HEK293 (cell line): ENCODE measurements at regions not wholly inside any gene's neighbourhood (a gene's known extent, or its start where the extent isn't known, plus 50 kb on each side); places are given as distances from the start of the nearest gene placed in this dataset.

Experiments used
- CTCF ChIA-PET: fragments of 350-600 bp; formaldehyde crosslinking; extraction: SDS; loops from one replicate; lab custom pipeline; 2021; ENCODE audit warnings: antibody characterized with exemption; lab: Yijun Ruan, JAX
- POLR2A ChIA-PET: fragments of 300-600 bp; formaldehyde crosslinking; extraction: SDS; loops from one replicate; lab custom pipeline; 2020; ENCODE audit warnings: antibody characterized with exemption, inconsistent platforms; lab: Yijun Ruan, JAX
- H3K27ac ChIP-seq: fragments of 200-500 bp; sonication (Bioruptor generic); 2 replicates; pipeline ENCODE4 v1.5.1; 2014; ENCODE audit warnings: low read depth, low read length, control low read depth, inconsistent platforms; ENCODE audit errors: extremely low read depth
- H3K36me3 ChIP-seq, 2 experiments: fragments of 200-500 bp in 1 of 2; sonication (Bioruptor generic) in 1 of 2; 1 replicate in 1 of 2; 2 replicates in 1 of 2; pipeline ENCODE4 v1.5.1; 2014 to 2017; ENCODE audit warnings: inconsistent platforms in 2 of 2, low read length in 2 of 2; ENCODE audit not compliant: control insufficient read depth in 2 of 2, insufficient read depth in 1 of 2
- H3K4me1 ChIP-seq: fragments of 200-500 bp; sonication (Bioruptor generic); 2 replicates; pipeline ENCODE4 v1.5.1; 2014; ENCODE audit warnings: mild to moderate bottlenecking, low read length, inconsistent platforms; ENCODE audit not compliant: control insufficient read depth, insufficient read depth
- H3K4me3 ChIP-seq: 2 replicates; pipeline ENCODE4 v1.5.1; 2011; ENCODE audit warnings: low read depth, mild to moderate bottlenecking, control low read depth, low read length, moderate library complexity
- H3K9me3 ChIP-seq: fragments of 200-500 bp; sonication (Bioruptor generic); 2 replicates; pipeline ENCODE4 v1.5.1; 2014; ENCODE audit warnings: low read depth, low read length, inconsistent platforms; ENCODE audit not compliant: control insufficient read depth, insufficient read depth
- EGR2 ChIP-seq: fragments of 450-650 bp; formaldehyde crosslinking; IDR thresholded peaks from 2 replicates; pipeline ENCODE4 v1.5.1; 2016; ENCODE audit warnings: low read depth, missing biosample characterization, missing genetic modification characterization
- IKZF3 ChIP-seq: fragments of 450-650 bp; IDR thresholded peaks from 2 replicates; pipeline ENCODE4 v1.5.0; 2018; ENCODE audit warnings: missing biosample characterization, mild to moderate bottlenecking, missing genetic modification characterization, moderate library complexity
- REPIN1 ChIP-seq: fragments of 450-650 bp; formaldehyde crosslinking; IDR thresholded peaks from 2 replicates; pipeline ENCODE4 v1.5.1; 2017; ENCODE audit warnings: missing biosample characterization, missing genetic modification characterization, low read depth
- ZFP41 ChIP-seq: fragments of 450-650 bp; formaldehyde crosslinking; IDR thresholded peaks from 2 replicates; pipeline ENCODE4 v1.5.1; 2016; ENCODE audit warnings: missing biosample characterization, missing genetic modification characterization, borderline replicate concordance
- ZNF133 ChIP-seq: fragments of 450-650 bp; formaldehyde crosslinking; IDR thresholded peaks from 2 replicates; pipeline ENCODE4 v1.5.1; 2016; ENCODE audit warnings: missing biosample characterization, missing genetic modification characterization
- ZNF146 ChIP-seq: fragments of 450-650 bp; formaldehyde crosslinking; IDR thresholded peaks from 2 replicates; pipeline ENCODE4 v1.5.1; 2016; ENCODE audit warnings: missing biosample characterization, missing genetic modification characterization
- ZNF19 ChIP-seq: fragments of 450-650 bp; formaldehyde crosslinking; IDR thresholded peaks from 2 replicates; pipeline ENCODE4; 2016; ENCODE audit warnings: missing biosample characterization, missing genetic modification characterization, low read depth
- ZNF302 ChIP-seq: fragments of 450-650 bp; formaldehyde crosslinking; IDR thresholded peaks from 2 replicates; pipeline ENCODE4 v1.5.1; 2016; ENCODE audit warnings: missing biosample characterization, missing genetic modification characterization, low read depth
- ZNF548 ChIP-seq: fragments of 450-650 bp; formaldehyde crosslinking; IDR thresholded peaks from 2 replicates; pipeline ENCODE4 v1.5.1; 2016; ENCODE audit warnings: missing biosample characterization, missing genetic modification characterization
- ZNF76 ChIP-seq: fragments of 450-650 bp; formaldehyde crosslinking; IDR thresholded peaks from 2 replicates; pipeline ENCODE4; 2016; ENCODE audit warnings: low read depth, missing biosample characterization, missing genetic modification characterization, borderline replicate concordance
- ZSCAN4 ChIP-seq: fragments of 450-650 bp; formaldehyde crosslinking; IDR thresholded peaks from 2 replicates; pipeline ENCODE4 v1.5.1; 2017; ENCODE audit warnings: missing biosample characterization, missing genetic modification characterization
- TF ChIP-seq, protein P1 (sequence below): fragments of 450-650 bp; formaldehyde crosslinking; conservative IDR thresholded peaks from 2 replicates; pipeline ENCODE4 v1.5.1; 2016; ENCODE audit warnings: low read depth, missing biosample characterization, missing genetic modification characterization
- TF ChIP-seq, protein P2 (sequence below): fragments of 450-650 bp; formaldehyde crosslinking; IDR thresholded peaks from 2 replicates; pipeline ENCODE4 v1.5.1; 2017; ENCODE audit warnings: missing biosample characterization, missing genetic modification characterization
- TF ChIP-seq, protein P3 (sequence below): fragments of 450-650 bp; formaldehyde crosslinking; IDR thresholded peaks from 2 replicates; pipeline ENCODE4 v1.5.1; 2016; ENCODE audit warnings: missing biosample characterization, missing genetic modification characterization, borderline replicate concordance
- TF ChIP-seq, protein P4 (sequence below): fragments of 450-650 bp; formaldehyde crosslinking; IDR thresholded peaks from 2 replicates; pipeline ENCODE4 v1.5.1; 2016; ENCODE audit warnings: missing biosample characterization, missing genetic modification characterization
- TF ChIP-seq, protein P5 (sequence below): fragments of 450-650 bp; formaldehyde crosslinking; IDR thresholded peaks from 2 replicates; pipeline ENCODE4 v1.5.1; 2017; ENCODE audit warnings: missing biosample characterization, missing genetic modification characterization

- Histone ChIP-seq H3K4me3 (no peak overlapping the region), H3K9me3 (no peaks in the 10 kb centered on the region), H3K4me1 (no peaks in the 10 kb centered on the region), H3K27ac (no peak overlapping the region), H3K36me3 (no peaks in the 10 kb centered on the region)
- ChIA-PET CTCF (interaction anchor here (0.5 kb wide), 1 partner anchor 24 kb away, joined by 3 read pairs; no protein-coding TSS in a partner anchor), POLR2A (no interaction called here)
- TF ChIP-seq ZNF19 (tag by site-specific recombination), result no peak
Observed at GRCh38 chr2:6080932-6081753, 389.0 kb downstream of the SOX11 start.

- CTCF ChIA-PET, result interaction anchor here (0.5 kb wide), 1 partner anchor 25 kb away, joined by 3 read pairs; no protein-coding TSS in a partner anchor
- POLR2A ChIA-PET, result no interaction called here
- Histone ChIP-seq H3K27ac (no peak overlapping the region), H3K4me1 (no peaks in the 10 kb centered on the region), H3K4me3 (no peak overlapping the region), H3K9me3 (no peaks in the 10 kb centered on the region), H3K36me3 (no peaks in the 10 kb centered on the region)
- TF ChIP-seq REPIN1 (no peak), ZNF548 (no peak), ZNF76 (tag by site-specific recombination) (no peak), ZNF146 (tag by site-specific recombination) (no peak), ZSCAN4 (tag by site-specific recombination) (no peak)
- TF ChIP-seq, protein P1, sequence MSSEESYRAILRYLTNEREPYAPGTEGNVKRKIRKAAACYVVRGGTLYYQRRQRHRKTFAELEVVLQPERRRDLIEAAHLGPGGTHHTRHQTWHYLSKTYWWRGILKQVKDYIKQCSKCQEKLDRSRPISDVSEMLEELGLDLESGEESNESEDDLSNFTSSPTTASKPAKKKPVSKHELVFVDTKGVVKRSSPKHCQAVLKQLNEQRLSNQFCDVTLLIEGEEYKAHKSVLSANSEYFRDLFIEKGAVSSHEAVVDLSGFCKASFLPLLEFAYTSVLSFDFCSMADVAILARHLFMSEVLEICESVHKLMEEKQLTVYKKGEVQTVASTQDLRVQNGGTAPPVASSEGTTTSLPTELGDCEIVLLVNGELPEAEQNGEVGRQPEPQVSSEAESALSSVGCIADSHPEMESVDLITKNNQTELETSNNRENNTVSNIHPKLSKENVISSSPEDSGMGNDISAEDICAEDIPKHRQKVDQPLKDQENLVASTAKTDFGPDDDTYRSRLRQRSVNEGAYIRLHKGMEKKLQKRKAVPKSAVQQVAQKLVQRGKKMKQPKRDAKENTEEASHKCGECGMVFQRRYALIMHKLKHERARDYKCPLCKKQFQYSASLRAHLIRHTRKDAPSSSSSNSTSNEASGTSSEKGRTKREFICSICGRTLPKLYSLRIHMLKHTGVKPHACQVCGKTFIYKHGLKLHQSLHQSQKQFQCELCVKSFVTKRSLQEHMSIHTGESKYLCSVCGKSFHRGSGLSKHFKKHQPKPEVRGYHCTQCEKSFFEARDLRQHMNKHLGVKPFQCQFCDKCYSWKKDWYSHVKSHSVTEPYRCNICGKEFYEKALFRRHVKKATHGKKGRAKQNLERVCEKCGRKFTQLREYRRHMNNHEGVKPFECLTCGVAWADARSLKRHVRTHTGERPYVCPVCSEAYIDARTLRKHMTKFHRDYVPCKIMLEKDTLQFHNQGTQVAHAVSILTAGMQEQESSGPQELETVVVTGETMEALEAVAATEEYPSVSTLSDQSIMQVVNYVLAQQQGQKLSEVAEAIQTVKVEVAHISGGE (tag by site-specific recombination), result no peak
- TF ChIP-seq, protein P2, sequence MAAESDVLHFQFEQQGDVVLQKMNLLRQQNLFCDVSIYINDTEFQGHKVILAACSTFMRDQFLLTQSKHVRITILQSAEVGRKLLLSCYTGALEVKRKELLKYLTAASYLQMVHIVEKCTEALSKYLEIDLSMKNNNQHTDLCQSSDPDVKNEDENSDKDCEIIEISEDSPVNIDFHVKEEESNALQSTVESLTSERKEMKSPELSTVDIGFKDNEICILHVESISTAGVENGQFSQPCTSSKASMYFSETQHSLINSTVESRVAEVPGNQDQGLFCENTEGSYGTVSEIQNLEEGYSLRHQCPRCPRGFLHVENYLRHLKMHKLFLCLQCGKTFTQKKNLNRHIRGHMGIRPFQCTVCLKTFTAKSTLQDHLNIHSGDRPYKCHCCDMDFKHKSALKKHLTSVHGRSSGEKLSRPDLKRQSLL (tag by site-specific recombination), result no peak
- TF ChIP-seq, protein P3, sequence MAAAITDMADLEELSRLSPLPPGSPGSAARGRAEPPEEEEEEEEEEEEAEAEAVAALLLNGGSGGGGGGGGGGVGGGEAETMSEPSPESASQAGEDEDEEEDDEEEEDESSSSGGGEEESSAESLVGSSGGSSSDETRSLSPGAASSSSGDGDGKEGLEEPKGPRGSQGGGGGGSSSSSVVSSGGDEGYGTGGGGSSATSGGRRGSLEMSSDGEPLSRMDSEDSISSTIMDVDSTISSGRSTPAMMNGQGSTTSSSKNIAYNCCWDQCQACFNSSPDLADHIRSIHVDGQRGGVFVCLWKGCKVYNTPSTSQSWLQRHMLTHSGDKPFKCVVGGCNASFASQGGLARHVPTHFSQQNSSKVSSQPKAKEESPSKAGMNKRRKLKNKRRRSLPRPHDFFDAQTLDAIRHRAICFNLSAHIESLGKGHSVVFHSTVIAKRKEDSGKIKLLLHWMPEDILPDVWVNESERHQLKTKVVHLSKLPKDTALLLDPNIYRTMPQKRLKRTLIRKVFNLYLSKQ, result no peak
Observed at GRCh38 chr2:6081955-6082624, 389.9 kb downstream of the SOX11 start.

GRCh38 chr2:6082625-6083018, 390.4 kb downstream of the SOX11 start:
- CTCF ChIA-PET, result interaction anchor here (0.6 kb wide), 1 partner anchor 444 kb away, joined by 3 read pairs; no protein-coding TSS in a partner anchor
- no peaks in the 10 kb centered on the region for H3K9me3 ChIP-seq
- POLR2A ChIA-PET, result no interaction called here
- TF ChIP-seq IKZF3 (tag by site-specific recombination) (no peak), ZFP41 (tag by site-specific recombination) (no peak), ZNF133 (tag by site-specific recombination) (no peak), ZNF146 (tag by site-specific recombination) (no peak), EGR2 (no peak), ZNF302 (no peak)
- TF ChIP-seq, protein P4, sequence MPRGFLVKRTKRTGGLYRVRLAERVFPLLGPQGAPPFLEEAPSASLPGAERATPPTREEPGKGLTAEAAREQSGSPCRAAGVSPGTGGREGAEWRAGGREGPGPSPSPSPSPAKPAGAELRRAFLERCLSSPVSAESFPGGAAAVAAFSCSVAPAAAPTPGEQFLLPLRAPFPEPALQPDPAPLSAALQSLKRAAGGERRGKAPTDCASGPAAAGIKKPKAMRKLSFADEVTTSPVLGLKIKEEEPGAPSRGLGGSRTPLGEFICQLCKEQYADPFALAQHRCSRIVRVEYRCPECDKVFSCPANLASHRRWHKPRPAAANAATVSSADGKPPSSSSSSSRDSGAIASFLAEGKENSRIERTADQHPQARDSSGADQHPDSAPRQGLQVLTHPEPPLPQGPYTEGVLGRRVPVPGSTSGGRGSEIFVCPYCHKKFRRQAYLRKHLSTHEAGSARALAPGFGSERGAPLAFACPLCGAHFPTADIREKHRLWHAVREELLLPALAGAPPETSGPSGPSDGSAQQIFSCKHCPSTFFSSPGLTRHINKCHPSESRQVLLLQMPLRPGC (tag by site-specific recombination), result no peak
- TF ChIP-seq, protein P5, sequence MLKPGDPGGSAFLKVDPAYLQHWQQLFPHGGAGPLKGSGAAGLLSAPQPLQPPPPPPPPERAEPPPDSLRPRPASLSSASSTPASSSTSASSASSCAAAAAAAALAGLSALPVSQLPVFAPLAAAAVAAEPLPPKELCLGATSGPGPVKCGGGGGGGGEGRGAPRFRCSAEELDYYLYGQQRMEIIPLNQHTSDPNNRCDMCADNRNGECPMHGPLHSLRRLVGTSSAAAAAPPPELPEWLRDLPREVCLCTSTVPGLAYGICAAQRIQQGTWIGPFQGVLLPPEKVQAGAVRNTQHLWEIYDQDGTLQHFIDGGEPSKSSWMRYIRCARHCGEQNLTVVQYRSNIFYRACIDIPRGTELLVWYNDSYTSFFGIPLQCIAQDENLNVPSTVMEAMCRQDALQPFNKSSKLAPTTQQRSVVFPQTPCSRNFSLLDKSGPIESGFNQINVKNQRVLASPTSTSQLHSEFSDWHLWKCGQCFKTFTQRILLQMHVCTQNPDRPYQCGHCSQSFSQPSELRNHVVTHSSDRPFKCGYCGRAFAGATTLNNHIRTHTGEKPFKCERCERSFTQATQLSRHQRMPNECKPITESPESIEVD (tag by site-specific recombination), result no peak

More at GRCh38 chr2:6082625-6083018, 390.4 kb downstream of the SOX11 start:
- H3K27ac ChIP-seq, result no peak overlapping the region
- no peak overlapping the region for H3K4me3 ChIP-seq
- H3K4me1 ChIP-seq, result no peaks in the 10 kb centered on the region
- no peaks in the 10 kb centered on the region for H3K36me3 ChIP-seq
